ENCODE measurements at regions not wholly inside any gene's neighbourhood (a gene's known extent, or its start where the extent isn't known, plus 50 kb on each side); places are given as distances from the start of the nearest gene placed in this dataset.

DNA sequence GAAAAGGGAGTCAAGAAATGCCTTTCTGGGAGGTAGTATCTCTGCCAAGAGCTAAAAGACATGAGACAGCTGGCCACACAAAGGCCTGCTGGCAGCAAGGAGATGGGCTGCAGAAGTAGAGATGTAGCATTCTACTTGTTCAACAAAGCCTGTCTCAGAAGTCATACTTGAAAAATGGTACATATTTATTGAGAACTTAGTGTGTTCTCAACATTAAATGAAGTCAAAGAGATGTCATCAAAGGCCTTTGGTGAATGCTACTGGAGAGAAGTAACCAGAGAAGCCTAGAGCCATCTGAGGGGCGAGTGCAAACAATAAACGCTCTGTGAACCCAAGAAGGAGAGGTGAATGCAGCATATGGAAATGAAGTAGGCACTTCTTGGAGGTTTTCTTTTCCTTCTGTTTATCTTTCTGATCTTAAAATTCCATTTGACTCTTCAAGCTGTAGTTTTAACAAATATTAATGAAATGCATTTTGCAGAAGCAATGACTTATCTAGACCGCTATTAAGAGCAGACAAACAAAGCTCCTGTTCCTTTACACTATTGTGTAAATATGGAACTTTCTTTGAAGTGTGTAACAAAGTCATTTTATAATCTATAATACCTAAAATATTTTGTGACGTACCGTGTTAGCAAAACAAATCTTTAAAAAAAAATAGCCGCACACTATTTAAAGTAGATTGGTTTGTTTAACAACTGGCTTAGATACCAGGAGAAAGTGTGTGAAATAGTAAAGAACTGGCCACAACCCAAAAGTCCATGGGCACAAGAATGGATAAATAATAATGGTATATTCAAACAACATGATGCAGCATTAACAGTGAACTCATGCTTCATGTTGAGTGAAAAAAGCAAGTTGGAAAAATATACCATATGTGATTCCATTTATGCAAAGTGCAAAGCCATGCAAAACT lies 70.2 kb downstream of the ZNF608 start:
- TF ChIP-seq, protein P1, sequence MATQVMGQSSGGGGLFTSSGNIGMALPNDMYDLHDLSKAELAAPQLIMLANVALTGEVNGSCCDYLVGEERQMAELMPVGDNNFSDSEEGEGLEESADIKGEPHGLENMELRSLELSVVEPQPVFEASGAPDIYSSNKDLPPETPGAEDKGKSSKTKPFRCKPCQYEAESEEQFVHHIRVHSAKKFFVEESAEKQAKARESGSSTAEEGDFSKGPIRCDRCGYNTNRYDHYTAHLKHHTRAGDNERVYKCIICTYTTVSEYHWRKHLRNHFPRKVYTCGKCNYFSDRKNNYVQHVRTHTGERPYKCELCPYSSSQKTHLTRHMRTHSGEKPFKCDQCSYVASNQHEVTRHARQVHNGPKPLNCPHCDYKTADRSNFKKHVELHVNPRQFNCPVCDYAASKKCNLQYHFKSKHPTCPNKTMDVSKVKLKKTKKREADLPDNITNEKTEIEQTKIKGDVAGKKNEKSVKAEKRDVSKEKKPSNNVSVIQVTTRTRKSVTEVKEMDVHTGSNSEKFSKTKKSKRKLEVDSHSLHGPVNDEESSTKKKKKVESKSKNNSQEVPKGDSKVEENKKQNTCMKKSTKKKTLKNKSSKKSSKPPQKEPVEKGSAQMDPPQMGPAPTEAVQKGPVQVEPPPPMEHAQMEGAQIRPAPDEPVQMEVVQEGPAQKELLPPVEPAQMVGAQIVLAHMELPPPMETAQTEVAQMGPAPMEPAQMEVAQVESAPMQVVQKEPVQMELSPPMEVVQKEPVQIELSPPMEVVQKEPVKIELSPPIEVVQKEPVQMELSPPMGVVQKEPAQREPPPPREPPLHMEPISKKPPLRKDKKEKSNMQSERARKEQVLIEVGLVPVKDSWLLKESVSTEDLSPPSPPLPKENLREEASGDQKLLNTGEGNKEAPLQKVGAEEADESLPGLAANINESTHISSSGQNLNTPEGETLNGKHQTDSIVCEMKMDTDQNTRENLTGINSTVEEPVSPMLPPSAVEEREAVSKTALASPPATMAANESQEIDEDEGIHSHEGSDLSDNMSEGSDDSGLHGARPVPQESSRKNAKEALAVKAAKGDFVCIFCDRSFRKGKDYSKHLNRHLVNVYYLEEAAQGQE (IDR thresholded peaks at IDR 0.05), result no peak
- TF ChIP-seq, protein P2, sequence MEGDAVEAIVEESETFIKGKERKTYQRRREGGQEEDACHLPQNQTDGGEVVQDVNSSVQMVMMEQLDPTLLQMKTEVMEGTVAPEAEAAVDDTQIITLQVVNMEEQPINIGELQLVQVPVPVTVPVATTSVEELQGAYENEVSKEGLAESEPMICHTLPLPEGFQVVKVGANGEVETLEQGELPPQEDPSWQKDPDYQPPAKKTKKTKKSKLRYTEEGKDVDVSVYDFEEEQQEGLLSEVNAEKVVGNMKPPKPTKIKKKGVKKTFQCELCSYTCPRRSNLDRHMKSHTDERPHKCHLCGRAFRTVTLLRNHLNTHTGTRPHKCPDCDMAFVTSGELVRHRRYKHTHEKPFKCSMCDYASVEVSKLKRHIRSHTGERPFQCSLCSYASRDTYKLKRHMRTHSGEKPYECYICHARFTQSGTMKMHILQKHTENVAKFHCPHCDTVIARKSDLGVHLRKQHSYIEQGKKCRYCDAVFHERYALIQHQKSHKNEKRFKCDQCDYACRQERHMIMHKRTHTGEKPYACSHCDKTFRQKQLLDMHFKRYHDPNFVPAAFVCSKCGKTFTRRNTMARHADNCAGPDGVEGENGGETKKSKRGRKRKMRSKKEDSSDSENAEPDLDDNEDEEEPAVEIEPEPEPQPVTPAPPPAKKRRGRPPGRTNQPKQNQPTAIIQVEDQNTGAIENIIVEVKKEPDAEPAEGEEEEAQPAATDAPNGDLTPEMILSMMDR (IDR thresholded peaks at IDR 0.05; ENCODE audit: low read depth, low read length, missing input control), result no peak
- TF ChIP-seq, protein P3, sequence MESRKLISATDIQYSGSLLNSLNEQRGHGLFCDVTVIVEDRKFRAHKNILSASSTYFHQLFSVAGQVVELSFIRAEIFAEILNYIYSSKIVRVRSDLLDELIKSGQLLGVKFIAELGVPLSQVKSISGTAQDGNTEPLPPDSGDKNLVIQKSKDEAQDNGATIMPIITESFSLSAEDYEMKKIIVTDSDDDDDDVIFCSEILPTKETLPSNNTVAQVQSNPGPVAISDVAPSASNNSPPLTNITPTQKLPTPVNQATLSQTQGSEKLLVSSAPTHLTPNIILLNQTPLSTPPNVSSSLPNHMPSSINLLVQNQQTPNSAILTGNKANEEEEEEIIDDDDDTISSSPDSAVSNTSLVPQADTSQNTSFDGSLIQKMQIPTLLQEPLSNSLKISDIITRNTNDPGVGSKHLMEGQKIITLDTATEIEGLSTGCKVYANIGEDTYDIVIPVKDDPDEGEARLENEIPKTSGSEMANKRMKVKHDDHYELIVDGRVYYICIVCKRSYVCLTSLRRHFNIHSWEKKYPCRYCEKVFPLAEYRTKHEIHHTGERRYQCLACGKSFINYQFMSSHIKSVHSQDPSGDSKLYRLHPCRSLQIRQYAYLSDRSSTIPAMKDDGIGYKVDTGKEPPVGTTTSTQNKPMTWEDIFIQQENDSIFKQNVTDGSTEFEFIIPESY (IDR thresholded peaks at IDR 0.05), result no peak
- TF ChIP-seq SP1 (IDR thresholded peaks at IDR 0.05) (no peak), RAD21 (IDR thresholded peaks at IDR 0.05) (no peak), EGR1 (IDR thresholded peaks at IDR 0.05; ENCODE audit: low read depth in 2 of 2) (no peak), JUND (IDR thresholded peaks at IDR 0.05) (no peak), HNF4G (IDR thresholded peaks at IDR 0.05) (no peak), YY1 (IDR thresholded peaks at IDR 0.05) (no peak), TAF1 (conservative IDR thresholded peaks at IDR 0.05) (no peak)
- TF ChIP-seq, protein P4, sequence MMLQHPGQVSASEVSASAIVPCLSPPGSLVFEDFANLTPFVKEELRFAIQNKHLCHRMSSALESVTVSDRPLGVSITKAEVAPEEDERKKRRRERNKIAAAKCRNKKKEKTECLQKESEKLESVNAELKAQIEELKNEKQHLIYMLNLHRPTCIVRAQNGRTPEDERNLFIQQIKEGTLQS (IDR thresholded peaks at IDR 0.05), result no peak
